ELR (cell line): ENCODE measurements at regions not wholly inside any gene's neighbourhood (a gene's known extent, or its start where the extent isn't known, plus 50 kb on each side); places are given as distances from the start of the nearest gene placed in this dataset.
"Not testable (repeated sequence)": the region's sequence is repeated elsewhere in the genome, so short reads cannot be mapped to it uniquely, and the experiment has no call there.

Source experiments
- DNase-seq: peaks from one replicate; pipeline ENCODE4 v3.0.0-alpha.2; 2015; ENCODE audit warnings: low read depth

DNA sequence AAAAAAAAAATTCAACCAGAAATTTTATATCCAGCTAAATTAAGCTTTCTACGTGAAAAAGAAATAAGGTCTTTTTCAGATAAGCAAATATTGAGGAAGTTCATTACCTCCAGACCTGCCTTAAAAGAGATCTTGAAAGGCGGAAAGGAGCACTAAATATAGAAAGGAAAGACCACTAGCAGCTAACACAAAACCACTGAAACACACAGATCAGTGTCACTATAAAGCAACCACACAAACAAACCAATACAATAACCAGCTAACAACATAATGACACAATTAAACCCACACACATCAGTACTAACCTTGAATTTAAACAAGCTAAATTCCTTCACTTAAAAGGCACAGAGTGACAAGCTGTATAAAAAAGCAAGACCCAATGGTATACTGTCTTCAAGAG is 958.3 kb downstream of the TSN start:
- no peak for DNase-seq

DNA sequence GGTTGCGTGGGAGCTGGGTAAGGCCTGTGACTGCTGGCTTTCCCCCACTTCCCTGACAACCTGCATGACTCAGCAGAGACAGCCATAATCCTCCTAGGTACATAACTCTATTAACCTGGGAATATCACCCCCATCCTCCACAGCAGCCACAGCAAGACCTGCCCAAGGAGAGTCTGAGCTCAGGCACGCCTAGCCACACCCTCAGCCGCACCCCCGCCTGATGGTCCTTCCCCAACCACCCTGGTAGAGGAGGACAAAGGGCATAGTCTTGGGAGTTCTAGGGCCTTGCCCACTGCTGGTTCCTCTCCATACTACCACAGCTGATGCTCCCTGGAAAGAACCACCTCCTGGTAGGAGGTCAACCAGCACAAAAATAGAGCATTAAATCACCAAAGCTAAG is 965.4 kb downstream of the TSN start:
- DNase-seq: not testable (repeated sequence)

DNA sequence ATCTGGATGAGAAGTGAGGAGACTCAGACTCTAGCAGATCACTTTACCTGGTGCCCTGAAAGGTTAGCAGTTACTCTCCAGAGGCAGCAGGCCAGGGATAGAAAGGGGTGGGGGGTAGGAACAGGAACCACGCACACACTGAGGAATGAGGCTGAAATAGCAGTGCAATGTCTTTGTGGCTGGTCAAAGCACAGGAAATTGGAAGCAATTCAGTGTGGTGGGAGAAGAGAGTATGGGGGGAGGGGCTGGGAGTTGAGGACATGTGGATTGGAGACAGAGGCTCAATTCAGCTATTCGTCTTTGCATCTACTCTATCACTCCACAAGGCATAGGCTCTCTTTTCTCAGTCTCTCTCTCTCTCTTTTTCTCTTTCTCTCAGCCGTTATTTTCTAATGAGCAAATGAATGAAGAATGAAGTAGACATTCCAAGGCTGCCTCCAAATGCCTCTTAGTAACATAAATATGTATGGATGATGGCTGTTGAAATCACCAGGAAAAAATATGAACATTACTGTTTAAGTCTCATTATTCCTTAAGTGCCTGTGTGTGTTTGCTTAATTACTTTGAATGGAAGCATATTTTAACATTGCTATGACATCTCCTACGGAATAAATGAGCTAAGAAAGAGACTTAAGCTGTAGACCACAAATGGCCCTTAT is 979.4 kb downstream of the TSN start:
- peak; percentile 56 for DNase-seq

DNA sequence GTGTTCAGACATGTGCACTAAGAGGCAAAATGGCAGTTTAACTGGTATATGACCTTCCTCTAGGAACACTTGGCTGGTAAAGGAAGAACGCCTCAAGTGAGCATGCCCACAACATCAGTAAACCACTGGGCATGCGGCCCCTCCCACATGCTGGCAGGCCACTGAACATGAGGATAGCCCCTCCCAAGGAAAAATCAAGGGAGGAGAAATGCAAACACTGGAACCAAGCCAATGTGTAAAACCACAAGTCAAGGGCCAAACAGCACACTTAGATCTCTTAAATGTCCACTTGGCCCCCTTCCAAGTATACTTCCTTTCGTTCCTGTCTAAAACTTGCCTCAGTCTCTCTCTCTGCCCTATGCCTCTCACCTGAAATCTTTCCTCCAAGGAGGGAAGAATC is 980.8 kb downstream of the TSN start:
- no peak for DNase-seq

DNA sequence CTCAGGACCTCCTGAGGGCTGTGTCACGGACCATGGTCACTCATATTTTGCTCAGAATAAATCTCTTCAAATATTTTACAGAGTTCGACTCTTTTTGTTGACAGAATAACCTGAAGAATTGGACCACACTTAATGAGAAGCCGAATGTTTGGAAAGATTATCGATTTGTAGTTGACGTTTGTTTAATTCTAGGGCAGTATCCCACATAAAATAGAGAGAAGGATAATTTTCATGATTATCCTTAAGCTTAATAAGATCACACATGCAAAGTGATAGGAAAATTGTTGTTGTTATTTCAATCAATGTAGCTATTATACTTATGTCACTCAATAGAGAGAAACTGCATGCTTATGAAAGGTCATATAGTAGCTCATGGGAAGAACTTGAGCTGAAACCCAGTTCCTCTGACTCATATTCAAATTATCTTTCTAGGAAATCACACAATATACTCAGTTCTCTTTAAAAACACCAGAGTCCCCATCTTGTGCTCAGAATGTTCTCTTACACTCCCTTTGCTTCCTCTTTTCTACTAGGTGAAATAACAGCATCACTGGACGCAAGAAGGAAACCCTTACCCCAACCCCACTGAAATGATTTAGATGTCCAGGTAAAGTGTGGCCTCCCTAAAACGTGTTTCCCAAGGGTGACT is 982.1 kb downstream of the TSN start:
- DNase-seq: peak; percentile 42

DNA sequence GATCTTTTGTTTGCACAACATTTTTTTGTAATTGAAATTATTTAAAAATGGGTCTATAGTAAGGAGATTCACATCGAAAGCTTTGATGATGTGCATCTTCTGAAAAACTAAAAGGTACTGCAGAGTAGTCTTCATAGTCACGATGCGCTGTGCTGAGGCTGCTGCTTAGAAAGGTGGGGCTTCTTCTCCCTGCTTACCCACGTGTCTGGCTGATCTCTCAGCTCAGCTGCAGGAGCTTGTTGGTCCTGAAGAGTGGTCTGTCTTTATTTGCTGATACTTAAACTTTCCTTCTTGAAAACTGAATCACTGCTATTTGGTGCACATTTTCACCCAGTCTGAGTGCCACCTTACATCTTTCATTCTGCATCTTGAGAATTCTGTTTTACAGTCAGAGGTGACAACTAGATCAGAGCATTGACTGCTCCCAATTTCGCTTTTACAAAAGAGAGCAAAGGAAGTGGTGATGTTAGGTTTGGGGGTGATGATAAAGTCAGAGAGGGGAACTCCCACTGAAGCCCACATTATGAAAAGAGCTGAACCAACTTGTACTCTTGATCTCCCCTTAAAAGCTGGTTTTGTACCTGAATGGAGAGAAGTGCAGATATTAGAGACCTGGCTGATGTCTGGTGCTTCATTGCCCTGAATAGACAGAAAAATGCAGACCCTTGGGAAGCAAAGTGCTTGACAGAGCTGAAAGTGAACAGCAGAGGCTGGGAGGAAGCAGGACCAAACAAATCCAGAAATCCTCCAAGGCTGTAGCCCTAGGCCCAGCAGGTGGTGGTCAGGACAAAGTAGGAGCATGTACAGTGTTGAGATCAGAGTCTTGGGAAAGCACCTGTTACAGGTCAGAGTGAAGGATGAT is 984.5 kb downstream of the TSN start:
- no peak for DNase-seq

DNA sequence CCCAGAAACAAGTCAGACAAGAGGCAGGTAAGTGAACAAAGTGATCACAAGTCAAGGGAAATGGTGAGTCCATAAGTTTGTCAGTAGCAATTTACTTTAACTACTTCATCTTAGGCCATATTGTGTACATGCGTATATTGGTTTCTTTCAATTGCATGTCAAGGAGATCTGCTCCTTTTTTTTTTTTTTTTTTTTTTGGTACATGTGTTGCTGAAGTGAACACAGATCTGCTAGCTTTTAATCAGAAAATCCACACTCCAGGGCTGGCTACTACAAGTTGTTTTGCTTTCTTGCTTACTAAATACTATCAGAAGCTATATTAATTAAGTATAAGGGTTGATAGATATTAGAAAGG is 985.1 kb downstream of the TSN start:
- no peak for DNase-seq

DNA sequence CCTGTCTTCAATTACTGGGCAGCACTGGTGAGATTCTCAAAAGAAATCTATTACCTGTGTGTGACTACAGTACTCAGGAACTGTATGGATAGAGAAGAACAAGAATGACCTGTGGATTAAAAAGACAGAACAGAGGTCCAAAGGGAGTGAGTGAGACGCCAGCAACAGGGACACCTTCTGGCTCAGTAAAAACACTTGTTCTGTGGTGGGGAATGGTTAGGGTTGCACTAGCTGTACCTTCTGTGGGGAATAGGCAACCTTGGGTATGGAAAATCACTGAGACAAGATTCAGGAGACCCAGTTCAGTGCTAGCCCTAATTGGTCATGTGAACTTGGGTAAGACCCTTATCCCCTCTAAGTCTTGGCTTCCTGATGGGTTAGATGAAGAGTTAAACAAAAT is 986.0 kb downstream of the TSN start:
- no peak for DNase-seq

DNA sequence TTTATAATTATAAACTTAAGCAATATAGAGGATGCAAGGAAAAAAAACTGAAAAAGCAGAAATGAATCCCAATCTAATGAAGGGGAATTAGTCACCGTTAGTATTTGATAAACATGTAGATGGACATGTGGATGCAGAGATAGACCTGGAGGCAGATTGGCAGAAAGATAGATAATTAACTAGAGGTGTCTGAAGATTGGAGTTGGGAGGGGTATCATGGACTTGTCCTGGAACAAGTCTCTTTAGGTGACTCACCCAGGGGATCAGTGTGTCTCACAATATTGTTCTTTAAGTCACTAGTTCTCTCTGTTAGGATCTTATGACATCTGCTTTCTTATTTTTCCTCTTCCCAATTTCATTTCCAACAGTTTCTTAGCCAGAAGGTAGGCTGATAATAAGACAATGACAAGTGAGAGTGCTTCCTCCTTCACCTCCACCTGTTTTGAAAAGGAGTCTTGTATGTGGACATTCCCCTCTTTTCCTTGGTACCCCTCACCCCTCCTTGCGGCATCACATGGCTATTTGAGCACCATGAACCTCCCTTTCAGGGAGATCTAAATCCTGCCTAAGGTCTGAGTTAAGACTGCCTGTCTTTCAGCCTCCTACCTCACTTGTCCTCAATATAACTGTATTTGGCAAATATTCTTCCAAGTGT is 987.7 kb downstream of the TSN start:
- DNase-seq: no peak

DNA sequence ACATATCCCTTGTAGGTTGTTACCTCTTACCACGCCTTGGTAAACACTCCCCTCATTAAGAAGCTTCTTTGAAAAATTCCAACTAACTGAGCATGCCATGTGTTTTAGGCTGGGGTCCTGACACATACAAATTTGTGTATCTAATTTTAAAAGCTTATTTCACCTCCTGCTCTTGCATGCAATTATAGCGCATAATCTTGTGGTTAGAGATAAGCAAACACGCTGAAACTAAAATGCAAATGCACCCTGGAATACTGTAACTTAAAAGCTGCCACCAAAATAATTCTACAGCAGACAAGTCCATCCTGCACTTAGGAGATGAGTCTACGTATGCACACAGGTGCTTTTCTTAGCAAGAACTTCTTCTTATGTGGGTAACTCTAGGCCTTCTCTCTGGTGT is 990.2 kb downstream of the TSN start:
- no peak for DNase-seq

DNA sequence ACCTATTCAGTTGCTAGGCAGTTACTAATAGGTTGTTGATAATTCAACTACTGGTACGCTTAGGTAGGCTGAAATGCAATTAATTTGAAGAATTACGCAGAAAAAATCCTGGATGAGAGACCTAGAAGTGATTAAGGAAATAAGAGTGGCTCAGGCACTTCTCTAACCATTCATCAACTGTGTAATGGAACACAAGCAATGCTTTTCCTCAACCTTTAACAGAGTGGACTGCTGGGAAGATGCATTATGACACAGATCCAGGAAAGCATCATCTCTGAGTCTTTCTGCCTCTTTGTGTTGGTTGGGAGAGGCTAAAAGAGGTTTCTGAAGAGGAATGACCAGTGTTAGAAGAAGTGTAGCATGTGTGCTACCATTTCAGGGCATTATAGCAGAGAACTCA is 992.2 kb downstream of the TSN start:
- DNase-seq: no peak

DNA sequence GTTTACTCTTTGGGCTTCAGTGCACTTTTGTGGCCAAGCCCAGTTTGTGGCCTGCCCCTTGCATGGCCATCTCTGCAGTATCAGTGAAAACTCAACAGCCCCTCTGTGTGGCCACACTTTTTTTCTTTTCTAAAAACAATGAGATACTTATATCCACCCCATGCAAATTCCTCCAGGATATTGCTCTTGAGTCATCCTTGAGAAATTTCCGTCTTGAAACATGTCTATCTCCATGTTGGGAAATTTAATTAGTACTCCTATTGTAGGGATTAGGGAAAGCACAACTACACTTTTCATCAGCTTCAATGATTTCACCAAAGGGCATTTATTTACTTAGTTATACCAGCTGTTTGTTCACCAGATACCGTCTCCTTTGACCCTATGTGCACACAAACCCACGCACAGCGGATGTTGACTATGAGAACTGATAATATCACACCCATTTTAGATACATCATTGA is 993.1 kb downstream of the TSN start:
- DNase-seq: peak; percentile 78

DNA sequence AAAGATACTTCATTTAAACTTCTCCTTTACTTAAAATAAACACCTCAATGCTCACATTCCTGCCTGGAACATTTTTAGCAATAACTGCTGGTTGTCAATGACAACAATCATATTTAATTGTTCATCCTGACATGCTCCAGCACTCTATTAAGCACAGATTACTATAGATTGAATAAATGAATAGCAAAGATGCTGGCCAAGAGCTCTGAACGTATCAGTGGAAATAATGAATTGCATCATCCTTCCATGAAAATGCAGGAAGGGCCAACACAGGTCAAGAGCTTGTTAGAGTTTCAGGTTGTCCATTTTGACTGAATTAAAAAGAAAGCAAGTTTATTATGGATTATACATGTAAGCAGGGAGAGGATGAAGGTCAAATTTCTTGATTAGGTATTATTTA is 994.0 kb downstream of the TSN start:
- DNase-seq: no peak

DNA sequence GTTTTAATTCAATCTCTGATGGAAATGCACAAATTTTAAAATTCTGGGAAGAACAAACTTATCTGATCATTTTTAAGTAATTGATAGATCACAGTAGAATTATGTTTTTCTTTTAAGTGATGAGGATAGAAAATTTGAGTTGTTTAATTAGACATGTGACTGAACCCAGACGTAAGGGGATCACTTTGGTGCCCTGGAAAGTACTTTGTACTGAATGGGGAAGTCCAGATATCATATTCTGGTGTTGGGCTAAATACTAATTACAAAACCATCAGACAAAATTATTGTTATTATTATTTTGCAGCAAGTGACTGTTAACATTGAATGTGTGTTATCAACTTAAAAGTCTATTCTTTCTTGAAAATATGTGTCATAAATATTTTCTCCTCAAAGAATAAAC is 994.6 kb downstream of the TSN start:
- DNase-seq: no peak

DNA sequence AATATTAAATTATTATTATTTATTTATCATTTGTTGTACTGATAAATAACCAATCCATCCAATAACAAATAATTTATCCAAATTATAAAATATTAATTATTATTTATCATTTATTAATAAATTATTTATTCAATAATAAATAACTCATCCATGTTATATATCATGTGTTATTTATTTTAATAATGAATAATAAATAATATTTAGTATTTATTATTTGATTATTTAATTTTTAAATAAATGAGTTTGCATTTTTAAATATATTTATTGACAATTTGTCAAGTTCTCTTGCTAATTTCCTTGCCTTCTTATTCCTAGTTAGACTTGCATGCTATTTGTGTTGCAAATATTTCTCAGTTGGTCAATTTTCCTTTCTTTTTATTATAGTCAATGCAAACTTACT is 995.4 kb downstream of the TSN start:
- DNase-seq: no peak

DNA sequence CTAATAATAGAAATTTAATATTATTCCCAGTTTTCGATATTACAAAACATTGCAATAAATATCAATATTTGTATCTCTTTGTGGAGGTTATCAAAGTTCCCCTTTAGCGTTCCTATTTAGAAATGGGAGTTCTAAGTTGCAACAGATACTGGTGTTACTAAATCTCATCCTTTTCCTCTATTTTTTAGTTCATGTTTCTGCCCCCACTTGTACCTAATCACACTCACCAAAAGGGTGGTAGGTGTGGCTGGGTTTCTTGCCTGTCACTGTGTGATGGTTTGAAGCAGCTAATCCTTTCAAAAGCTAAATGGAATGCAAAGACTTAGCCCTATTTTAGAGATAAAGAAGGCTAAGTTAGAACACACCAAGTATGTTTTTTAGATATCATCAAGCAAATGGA is 997.9 kb downstream of the TSN start:
- no peak for DNase-seq

DNA sequence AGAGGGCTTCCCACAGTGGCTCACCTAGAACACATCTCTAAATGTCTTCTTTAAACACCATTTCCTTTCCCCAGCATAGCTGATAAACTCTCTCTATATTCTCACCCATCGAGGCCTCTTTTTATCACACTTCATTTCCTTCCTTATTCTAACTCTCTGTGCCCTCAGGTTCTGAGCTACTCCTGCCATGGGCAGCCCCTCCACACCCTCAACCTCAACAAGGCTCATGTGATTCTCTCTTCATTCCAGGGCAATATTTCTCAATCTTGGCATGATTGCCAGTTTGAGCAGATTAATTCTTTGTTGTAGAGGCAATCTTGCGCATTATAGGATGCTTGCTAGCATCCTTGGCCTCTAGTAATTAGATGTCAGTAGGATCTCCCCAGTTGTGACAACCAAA is 999.1 kb downstream of the TSN start:
- no peak for DNase-seq

DNA sequence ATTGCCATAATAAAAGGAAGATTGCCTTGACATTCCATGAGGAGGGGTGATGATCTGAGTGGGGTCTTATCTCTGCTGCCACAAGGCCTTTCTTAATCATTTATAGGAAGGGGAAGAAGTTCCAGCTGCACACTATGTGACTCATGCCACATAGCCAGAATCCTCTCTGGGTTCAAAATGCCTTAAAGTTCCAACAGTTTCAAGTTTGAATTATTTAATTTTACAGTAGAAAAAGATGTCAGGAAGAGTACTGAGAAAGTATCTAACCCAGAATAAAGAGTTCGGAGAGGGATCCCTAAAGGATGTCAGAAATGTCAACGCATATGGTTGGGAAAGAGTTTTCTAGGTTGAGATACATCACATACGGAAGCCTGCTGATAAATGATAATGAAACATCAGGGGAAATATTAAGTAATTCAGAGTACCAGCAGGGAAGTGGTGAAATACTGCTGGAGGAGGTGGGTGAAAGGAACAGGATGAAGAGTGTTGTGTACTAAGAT is 999.9 kb downstream of the TSN start:
- no peak for DNase-seq

DNA sequence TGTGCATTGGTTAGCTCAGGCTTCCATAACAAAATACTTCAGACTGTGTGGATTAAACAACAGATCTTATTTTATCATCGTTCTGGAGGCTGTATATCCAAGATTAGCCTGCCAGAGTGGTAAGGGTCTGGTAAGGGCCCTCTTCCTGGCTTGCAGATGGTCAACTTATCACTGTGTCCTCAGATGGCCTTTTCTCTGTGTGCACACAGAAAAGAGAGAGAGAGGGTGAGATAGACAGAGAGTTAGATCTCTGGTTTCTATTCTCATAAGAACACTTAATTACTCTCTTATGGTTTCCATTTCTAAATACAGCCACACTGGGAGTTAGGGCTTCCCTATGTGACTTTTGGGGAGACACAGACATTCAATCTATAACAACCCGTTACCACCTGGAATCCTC is 1003.5 kb downstream of the TSN start:
- DNase-seq: no peak

DNA sequence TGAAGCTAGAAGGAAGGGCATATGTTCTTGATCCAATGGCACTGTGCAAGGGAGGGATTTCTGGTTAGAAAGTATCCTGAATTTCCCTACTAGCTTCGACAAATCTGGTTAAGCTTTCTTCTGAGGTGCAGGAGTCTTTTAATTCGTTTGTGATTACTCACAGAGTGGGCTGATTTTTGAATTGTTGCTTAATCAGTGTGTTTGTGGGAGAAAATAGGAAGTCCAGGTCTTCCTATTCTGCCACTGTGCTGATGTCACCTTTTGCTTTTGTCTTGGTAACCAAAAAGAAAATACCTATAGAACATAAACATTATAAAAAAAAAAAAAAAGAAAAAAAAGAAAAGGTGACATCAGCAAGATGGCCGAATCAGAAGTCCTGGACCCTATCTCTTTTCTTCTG is 1008.6 kb downstream of the TSN start:
- DNase-seq: no peak

DNA sequence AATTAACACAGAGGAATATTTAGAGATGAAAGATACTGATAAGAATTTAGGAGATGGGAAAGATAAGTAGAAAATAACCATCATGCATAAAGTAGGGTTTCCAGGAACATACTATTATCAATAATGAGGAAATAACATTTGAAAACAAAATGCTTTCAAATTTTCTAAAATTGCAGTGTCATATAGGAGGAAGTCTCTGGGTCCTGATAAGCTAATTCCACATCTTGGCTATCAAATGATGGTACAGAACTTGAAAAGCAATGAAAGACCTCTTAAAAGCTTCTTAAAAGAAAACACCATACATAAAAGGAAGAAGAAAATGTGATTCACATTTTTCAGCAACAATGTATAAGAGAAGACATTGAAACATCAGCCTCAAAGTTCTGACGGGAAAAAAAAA is 1024.8 kb downstream of the TSN start:
- DNase-seq: no peak

DNA sequence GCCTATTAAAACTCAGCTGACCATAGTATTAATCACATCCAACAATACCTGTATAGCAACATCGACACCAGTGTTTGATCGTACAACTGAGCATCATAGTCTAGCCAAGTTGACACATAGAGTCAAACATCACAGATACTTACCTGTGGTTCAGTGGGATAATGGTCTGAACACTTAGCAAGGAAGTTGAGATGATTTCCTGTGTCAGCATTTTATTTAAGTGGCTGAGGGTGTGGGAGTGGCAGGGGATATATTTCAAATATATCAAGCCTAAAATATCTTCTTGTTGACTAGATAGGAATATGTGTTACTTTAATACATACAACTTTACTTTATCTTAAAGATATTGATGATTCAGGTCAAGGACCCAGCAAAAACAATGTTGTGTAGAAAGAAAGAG is 1038.6 kb downstream of the TSN start:
- DNase-seq: no peak

DNA sequence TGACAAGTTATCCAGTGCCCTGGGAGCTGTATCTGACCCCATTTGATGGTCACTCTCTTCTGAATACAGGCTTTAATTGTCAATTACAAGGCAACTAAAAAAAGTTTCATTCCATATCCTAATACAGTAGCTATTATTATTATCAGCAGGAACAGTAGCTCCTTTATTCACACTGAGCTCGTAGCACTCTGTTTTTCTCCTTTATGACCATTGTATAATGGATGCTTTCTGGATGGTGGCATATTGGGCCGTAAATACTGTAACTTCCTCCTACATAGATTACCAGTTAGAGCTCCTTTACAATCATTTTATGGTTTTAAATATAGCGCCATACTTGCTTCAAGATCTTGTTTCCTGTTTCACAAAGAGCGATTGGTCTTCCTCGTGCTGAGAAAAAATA is 1040.3 kb downstream of the TSN start:
- no peak for DNase-seq
